ENCODE measurements at regions not wholly inside any gene's neighbourhood (a gene's known extent, or its start where the extent isn't known, plus 50 kb on each side); places are given as distances from the start of the nearest gene placed in this dataset.

DNA sequence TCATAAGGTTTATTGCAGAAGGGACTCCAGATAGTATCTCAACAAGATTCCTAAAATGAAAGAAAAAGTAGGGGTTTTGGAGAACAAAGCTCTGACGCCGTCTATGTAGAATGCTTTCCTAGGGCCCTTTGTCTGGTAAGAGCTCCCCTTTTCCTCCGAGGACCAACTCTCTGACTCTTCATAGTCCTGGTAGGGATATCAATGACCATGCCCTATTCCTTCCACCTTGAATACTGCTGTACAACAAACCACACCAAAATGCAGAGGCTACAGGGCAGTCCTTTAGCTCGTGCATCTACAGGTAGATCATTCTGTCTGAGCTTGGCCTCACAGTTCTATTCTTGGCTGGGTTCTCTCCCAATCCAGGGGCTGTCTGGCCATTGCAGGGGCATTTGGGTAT is 190.3 kb downstream of the WDR11 start:
- DNase-seq = no peak

DNA sequence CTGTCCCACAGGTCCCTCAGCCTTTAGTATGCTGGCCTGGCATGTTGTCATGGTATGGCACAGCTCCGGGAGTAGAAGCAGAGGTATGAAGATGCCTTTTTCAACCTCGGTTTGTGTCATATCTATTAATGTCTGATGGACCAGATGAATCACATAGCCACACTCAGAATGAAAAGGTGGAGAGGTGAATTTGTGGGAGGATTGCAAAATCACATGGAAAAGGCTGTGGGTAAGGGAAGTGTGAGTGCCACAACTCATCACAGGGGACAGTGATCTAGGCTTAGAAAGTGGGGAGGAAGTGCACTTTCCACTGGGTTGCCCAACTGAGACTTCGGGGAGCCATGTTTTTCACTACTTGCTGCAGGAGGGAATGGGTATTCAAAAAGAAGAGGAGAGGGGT is 190.7 kb downstream of the WDR11 start:
- no peak for DNase-seq

GRCh38 chr10:121042342-121042741 is 191.2 kb downstream of the WDR11 start:
- DNase-seq = no peak

DNA sequence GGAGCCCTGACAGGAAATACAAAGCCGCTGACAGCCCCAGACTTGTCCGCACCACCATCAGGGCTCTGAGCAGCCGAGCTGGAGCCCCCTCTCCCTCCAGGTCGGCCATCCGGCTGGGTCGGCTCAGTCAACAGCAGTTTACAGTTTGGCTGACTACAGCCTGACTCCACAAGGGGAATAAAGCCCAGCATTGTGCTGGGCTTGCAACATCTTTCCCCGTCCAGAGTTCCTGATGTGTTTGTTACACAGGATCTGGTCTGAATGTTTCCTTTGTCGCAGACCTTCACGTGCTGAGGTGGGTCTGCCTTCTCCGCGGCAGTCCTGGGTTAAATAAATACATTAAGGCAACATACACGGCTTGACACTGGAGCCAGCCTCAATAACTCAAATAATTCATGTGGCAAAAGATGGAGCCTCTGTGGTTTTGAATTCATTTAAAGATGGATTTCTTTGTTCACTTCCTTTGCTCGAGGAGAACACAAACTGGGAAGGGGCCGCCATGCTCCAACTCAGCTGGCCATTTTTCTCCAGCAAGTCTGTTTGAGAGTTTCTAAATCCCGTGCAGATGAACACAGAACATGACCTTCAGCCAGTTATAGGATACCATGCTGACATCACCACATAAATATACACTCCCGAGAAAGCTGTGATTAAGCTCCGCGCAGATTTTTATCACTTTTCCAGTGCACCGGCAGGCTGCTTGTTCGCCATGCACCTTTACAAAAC is 192.1 kb downstream of the WDR11 start:
- no peak for DNase-seq

GRCh38 chr10:121048749-121049148 is 197.6 kb downstream of the WDR11 start:
- DNase-seq = no peak

GRCh38 chr10:121049489-121049888 is 198.3 kb downstream of the WDR11 start:
- no peak for DNase-seq

- no peak for DNase-seq
Measured at GRCh38 chr10:121049923-121050322, 198.8 kb downstream of the WDR11 start.

- no peak for DNase-seq
Measured at GRCh38 chr10:121051171-121051570, 200.0 kb downstream of the WDR11 start.

GRCh38 chr10:121051696-121052279 is 200.6 kb downstream of the WDR11 start:
- DNase-seq = no peak

- DNase-seq = no peak
Measured at GRCh38 chr10:121053151-121053550, 202.0 kb downstream of the WDR11 start.

GRCh38 chr10:121054874-121055273 is 203.7 kb downstream of the WDR11 start:
- no peak for DNase-seq

DNA sequence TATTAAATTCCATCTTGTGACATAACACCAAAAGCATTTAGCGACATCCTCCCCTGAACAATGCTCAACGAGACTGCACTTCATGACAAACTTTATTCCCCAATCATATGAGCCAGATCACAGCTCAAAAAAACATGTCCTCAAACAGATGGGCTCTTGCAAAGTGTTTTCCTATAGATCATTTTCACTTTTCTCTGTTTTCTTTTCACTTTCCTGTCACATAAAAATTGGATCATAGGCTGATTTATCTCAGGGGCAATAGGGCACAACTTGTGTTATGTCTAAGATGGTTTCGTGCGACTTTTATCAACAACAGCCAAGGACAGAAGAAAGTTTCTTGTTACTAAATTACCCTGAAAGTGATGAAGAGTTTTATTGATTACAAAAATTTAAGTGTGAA is 206.1 kb downstream of the WDR11 start:
- DNase-seq = no peak

GRCh38 chr10:121058082-121058481 is 206.9 kb downstream of the WDR11 start:
- DNase-seq = no peak

GRCh38 chr10:121059351-121059750 is 208.2 kb downstream of the WDR11 start:
- DNase-seq = no peak

GRCh38 chr10:121062115-121062514 is 211.0 kb downstream of the WDR11 start:
- DNase-seq = peak; percentile 18 to 60

DNA sequence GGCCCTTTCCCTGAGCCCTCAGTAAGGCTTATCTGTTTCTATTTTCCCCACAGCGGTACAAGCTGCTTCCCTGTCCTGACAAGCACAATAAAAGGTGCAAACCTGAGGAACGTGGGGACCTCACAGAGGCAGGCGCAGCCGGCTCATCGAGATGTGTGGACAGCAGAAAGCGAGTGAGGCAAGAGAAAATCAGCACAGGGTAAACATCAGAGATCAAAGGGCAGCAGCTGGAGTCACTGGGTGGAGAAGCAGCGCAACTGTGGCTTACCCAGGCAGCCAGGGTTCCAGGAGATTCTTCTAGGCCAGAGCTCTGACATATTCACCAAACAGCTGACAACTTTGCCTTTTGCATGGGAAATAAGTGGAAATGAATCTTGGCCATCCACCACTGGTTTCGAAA is 212.6 kb downstream of the WDR11 start:
- no peak for DNase-seq

GRCh38 chr10:121064491-121064890 is 213.3 kb downstream of the WDR11 start:
- no peak for DNase-seq

DNA sequence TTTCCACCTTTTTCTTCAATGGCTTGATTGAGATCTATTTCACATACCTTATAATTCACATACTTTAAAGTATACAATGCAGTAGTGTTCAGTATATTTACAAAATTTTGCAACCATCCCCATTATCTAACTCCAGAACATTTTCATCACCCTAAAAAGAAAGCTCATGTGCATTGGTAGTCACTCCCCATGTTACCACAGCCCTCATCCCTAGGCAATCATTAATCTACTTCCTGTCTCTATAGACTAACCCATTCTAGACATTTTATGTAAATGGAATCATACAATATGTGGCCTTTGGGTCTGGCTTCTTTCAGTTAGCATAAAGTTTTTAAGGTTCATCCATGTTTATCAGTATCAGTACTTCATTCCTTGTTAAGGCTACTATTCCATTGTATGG is 214.2 kb downstream of the WDR11 start:
- peak in 1 of 2 donors; percentile 20 for DNase-seq

DNA sequence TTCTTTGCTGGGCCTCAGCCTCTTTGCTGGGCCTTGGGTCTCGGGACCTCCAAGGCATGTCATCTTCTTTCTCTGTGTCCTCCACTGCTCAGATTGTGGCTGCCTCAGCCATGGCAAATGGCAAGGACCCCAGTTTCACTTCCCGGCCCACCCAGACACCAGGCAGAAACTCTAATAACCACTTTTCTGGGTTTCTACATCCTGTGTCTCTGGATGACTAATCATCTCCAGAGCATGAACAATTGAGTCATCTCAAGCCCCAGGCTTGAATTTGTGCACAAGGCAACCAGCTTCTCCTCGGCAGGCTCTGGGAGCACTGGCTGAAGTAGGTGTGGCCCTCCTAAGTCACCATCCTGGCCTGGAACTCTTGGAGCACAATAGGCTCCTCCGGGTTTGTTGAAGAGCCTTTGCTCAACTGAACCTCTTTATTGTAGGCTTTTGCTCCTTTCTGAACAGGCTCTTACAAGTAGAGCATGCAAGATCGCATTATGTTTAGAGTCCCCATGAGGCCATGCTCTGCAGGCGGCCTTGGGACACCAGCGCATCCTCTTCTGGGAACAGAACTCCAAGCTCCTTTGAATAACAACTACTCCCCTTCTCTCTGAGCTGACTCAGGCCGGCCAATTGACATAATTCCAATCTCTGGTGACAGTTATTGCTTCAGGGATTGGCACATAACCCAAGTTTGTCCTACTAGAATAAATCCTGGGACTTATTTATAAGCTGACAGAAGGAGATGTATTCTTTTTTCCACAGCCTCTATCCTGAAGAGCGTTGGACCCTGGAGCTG is 218.1 kb downstream of the WDR11 start:
- DNase-seq = peak; percentile 50 to 75

DNA sequence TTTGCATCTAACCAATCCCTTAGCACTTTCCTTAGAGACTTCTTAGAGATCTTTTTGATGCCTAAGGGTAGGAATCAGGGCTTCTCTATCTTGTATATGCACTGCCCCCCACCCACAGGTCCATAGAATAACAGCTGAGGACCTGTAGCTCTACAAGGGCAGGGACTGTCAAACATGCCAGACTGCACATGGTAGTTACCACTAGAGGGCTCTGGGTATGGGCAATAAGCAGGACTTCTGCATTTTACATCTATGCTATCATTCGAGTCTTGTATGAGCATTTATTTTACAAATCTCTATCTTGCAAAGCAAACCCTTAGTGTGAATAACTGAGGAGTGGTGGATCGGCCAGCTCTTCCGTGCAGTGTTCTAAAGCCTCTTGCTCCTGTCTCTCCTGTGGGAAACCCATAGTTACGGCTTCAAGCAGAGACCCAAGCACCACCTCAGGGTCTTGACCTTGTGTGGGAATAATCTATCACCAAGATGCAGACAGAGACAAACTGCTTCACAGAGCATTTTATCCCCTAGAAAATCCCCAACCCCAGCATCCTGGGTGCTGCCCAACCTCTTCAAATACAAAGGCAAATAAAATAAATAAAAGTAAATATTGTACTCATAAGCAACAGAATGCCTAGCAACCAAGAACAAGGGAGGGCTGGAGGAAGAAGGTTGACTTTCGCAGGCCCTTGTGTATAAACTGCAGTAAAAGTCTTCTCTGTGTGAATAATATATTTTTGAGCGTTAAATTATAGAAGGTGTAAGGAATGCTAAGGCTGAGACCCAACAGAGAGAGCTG is 219.3 kb downstream of the WDR11 start:
- DNase-seq = peak; percentile 38 to 43

- DNase-seq = no peak
Measured at GRCh38 chr10:121071901-121072300, 220.7 kb downstream of the WDR11 start.

DNA sequence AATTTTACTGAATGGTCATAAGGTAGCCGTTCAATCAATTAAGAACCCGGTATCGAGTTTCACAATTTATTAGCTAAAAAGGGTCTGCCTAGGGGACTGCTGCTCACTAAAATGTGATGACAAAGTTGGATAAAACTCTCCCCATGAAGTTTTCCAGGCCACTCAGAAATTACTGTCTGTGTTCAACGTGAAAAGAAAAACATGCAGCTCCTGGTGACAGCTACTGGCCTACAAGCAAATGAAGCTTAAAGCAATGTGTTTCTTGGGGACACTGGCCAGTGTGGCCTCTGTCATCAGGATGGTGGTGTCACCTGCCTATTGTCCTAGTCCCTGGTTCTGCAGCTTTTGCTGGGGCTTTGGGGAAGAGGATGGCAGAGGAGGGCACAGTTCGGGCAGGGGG is 222.6 kb downstream of the WDR11 start:
- DNase-seq = no peak

All from inflammatory macrophage treated with lipopolysaccharide for 1 hour (primary cell).